DOHH2 (cell line): ENCODE measurements at regions not wholly inside any gene's neighbourhood (a gene's known extent, or its start where the extent isn't known, plus 50 kb on each side); places are given as distances from the start of the nearest gene placed in this dataset.

ENCODE experiments used
- CTCF ChIP-seq: fragments of 200-600 bp; sonication (generic); IDR thresholded peaks from one replicate; pipeline ENCODE4 v1.5.1; 2014; ENCODE audit warnings: antibody characterized with exemption, mild to moderate bottlenecking, low read depth, low read length; ENCODE audit not compliant: poor library complexity, severe bottlenecking
- EZH2phosphoT487 ChIP-seq: fragments of 200-600 bp; sonication (generic); IDR thresholded peaks from 2 replicates; pipeline ENCODE4 v1.6.1; 2017; ENCODE audit warnings: borderline replicate concordance, mild to moderate bottlenecking, antibody characterized with exemption, low read length, moderate library complexity, mixed read lengths

GRCh38 chr3:86182606-86183005 lies 808.3 kb downstream of the VGLL3 start:
- no peak for TF ChIP-seq CTCF
- no peak for TF ChIP-seq EZH2phosphoT487
